Karpas-422 (cell line): ENCODE measurements at regions not wholly inside any gene's neighbourhood (a gene's known extent, or its start where the extent isn't known, plus 50 kb on each side); places are given as distances from the start of the nearest gene placed in this dataset.

Source experiments
- DNase-seq: peaks from one replicate; pipeline ENCODE4 v3.0.0-alpha.2; 2015
- H2AFZ ChIP-seq: fragments of 200-600 bp; sonication (generic); 2 replicates; pipeline ENCODE4 v1.6.1; 2014; ENCODE audit warnings: antibody characterized with exemption, low read length, mixed read lengths
- H3K27ac ChIP-seq: fragments of 200-600 bp; sonication (generic); 2 replicates; pipeline ENCODE4 v1.5.1; 2014; ENCODE audit warnings: mild to moderate bottlenecking, low read length, moderate library complexity
- H3K27me3 ChIP-seq: fragments of 200-600 bp; sonication (generic); 2 replicates; pipeline ENCODE4 v1.6.1; 2014; ENCODE audit warnings: low read length, mixed read lengths
- H3K36me3 ChIP-seq: fragments of 200-600 bp; sonication (generic); 2 replicates; pipeline ENCODE4 v1.6.1; 2014; ENCODE audit warnings: low read length, mixed read lengths; ENCODE audit not compliant: insufficient read depth
- H3K4me1 ChIP-seq: fragments of 200-600 bp; sonication (generic); 2 replicates; pipeline ENCODE4 v1.6.1; 2014; ENCODE audit warnings: mild to moderate bottlenecking, low read length, mixed read lengths
- H3K4me2 ChIP-seq: fragments of 200-600 bp; sonication (generic); 2 replicates; pipeline ENCODE4 v1.6.1; 2014; ENCODE audit warnings: low read length, low read depth, mild to moderate bottlenecking; ENCODE audit not compliant: poor library complexity, severe bottlenecking
- H3K4me3 ChIP-seq: fragments of 200-600 bp; sonication (generic); 2 replicates; pipeline ENCODE4 v1.5.1; 2014; ENCODE audit warnings: mild to moderate bottlenecking, antibody characterized with exemption, low read length, mixed read lengths
- H3K79me2 ChIP-seq: fragments of 200-600 bp; sonication (generic); 2 replicates; pipeline ENCODE4 v1.6.1; 2014; ENCODE audit warnings: mild to moderate bottlenecking, low read length, mixed read lengths
- H3K9ac ChIP-seq: fragments of 200-600 bp; sonication (generic); 2 replicates; pipeline ENCODE4 v1.6.0; 2014; ENCODE audit warnings: low read length
- H3K9me2 ChIP-seq: fragments of 200-600 bp; sonication (generic), shearing (Covaris generic); replicated peaks from 2 replicates; pipeline ENCODE4 v1.6.0; 2014; ENCODE audit warnings: mild to moderate bottlenecking, low read length, moderate library complexity; ENCODE audit not compliant: insufficient read depth
- H3K9me3 ChIP-seq: fragments of 300-700, 200-600 bp; sonication (generic); 2 replicates; pipeline ENCODE4 v1.6.1; 2014; ENCODE audit warnings: low read length, mixed read lengths
- H4K20me1 ChIP-seq: fragments of 200-600 bp; sonication (generic); 2 replicates; pipeline ENCODE4 v1.6.1; 2014; ENCODE audit warnings: mild to moderate bottlenecking, antibody characterized with exemption, low read length, low read depth; ENCODE audit not compliant: insufficient read depth

DNA sequence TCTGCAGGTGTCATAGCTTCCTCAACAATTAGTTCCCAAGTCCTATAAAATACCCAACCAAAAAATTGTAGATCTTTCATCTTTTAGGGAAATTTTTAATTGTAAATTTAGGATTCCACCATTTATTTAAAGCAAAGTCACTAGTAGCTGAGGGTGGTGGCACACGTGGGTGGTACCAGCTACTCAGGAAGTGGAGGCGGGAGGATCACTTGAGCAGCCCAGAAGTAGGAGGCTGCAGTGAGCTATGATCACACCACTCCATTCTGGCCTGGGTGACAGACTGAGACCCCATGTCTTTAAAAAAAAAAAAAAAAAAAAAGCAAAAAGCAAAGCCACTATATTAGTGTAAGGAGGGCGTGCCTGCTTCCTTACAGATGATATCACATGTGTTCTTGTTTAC, 60.3 kb upstream of the GREB1L start:
- Histone ChIP-seq H3K4me1 (no peaks in the 10 kb centered on the region), H3K9me2 (no peaks in the 10 kb centered on the region), H3K9ac (no peak overlapping the region), H2AFZ (no peak overlapping the region), H3K4me3 (no peak overlapping the region), H3K27ac (no peak overlapping the region), H3K4me2 (no peak overlapping the region), H3K9me3 (no peaks in the 10 kb centered on the region), H3K36me3 (no peaks in the 10 kb centered on the region), H4K20me1 (no peaks in the 10 kb centered on the region), H3K79me2 (no peaks in the 10 kb centered on the region), H3K27me3 (no peaks in the 10 kb centered on the region)
- no peak for DNase-seq

DNA sequence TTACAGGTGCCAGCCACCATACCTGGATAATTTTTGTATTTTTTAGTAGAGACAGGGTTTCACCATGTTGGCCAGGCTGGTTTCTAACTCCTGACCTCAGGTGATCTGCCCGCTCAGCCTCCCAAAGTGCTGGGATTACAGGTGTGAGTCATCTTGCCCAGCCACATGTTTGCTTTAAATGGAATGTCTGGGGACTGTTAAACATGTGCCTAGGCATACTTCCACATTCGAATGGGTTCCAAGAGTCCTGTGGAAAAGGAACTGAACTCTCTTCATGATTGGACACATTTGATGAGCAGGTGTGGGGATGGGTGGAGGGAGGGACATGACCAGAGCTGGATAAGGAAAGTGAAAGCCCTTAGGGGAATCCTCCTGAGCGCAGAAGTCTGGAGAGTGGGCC, 58.4 kb upstream of the GREB1L start:
- H3K27ac ChIP-seq = no peak overlapping the region
- H3K4me3 ChIP-seq = no peak overlapping the region
- DNase-seq = no peak
- H3K27me3 ChIP-seq = no peaks in the 10 kb centered on the region
- H2AFZ ChIP-seq = no peak overlapping the region
- no peaks in the 10 kb centered on the region for H3K4me1 ChIP-seq
- no peaks in the 10 kb centered on the region for H3K36me3 ChIP-seq
- H4K20me1 ChIP-seq = no peaks in the 10 kb centered on the region
- no peaks in the 10 kb centered on the region for H3K9me2 ChIP-seq
- no peak overlapping the region for H3K9ac ChIP-seq
- H3K4me2 ChIP-seq = no peak overlapping the region
- H3K9me3 ChIP-seq = no peaks in the 10 kb centered on the region
- no peaks in the 10 kb centered on the region for H3K79me2 ChIP-seq

DNA sequence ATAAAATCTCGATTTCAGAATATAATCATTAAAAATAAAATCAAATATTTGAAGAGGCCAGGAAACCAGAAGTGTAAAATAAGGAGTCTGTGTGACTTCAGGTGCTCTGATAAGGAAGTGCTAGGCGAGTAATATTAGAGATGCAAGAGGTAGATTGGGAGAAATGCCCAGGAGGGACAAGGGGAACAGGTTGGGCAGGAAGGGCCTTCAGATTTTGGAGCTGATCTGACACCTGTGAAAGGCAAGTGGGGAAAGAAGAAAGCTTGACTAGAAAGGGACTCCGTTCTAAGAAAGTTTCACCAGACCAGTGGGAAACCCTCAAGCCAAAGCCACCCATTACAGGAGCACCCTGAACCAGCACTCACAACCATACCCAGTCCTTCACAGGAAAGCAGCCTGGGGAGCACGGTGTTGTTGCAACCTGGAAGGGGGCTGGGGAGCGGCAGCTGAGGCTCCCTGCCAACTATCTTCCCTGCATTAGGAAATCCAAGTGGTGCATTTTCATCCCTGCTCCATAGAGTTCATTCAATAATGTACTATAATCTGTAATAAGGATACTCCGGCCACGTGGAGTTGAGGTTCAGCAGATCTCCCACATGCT, 57.5 kb upstream of the GREB1L start:
- no peaks in the 10 kb centered on the region for H3K27me3 ChIP-seq
- DNase-seq = no peak
- no peaks in the 10 kb centered on the region for H3K9me2 ChIP-seq
- H3K79me2 ChIP-seq = no peaks in the 10 kb centered on the region
- no peaks in the 10 kb centered on the region for H3K4me1 ChIP-seq
- H2AFZ ChIP-seq = no peak overlapping the region
- H4K20me1 ChIP-seq = no peaks in the 10 kb centered on the region
- H3K9ac ChIP-seq = no peak overlapping the region
- no peak overlapping the region for H3K27ac ChIP-seq
- H3K4me2 ChIP-seq = no peak overlapping the region
- H3K9me3 ChIP-seq = no peaks in the 10 kb centered on the region
- H3K36me3 ChIP-seq = no peaks in the 10 kb centered on the region
- no peak overlapping the region for H3K4me3 ChIP-seq

DNA sequence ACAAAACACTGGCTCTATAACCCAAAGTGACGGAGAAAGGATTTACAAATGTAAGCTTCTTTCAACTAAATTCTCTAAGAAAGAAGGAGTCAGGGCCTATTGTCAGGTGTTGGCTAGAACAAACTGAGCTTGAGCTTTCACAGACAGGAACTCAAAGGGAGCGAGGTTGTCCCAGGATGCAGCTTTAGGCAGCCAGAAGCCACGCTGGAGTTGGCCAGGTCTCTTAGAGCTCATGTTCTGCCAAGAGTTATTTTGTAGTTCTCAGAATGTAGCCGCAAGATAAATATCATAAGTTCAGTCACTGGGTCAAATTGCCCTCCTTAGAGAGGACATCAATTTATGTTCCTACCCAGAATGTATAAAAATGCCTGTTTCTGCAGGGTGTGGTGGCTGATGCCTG, 54.1 kb upstream of the GREB1L start:
- Histone ChIP-seq H3K36me3 (no peaks in the 10 kb centered on the region), H3K9ac (no peak overlapping the region), H3K79me2 (no peaks in the 10 kb centered on the region), H3K4me3 (no peak overlapping the region), H2AFZ (no peak overlapping the region), H4K20me1 (no peaks in the 10 kb centered on the region), H3K27ac (no peak overlapping the region), H3K27me3 (no peaks in the 10 kb centered on the region), H3K9me3 (no peaks in the 10 kb centered on the region), H3K4me1 (no peaks in the 10 kb centered on the region), H3K9me2 (no peaks in the 10 kb centered on the region), H3K4me2 (no peak overlapping the region)
- DNase-seq = no peak

DNA sequence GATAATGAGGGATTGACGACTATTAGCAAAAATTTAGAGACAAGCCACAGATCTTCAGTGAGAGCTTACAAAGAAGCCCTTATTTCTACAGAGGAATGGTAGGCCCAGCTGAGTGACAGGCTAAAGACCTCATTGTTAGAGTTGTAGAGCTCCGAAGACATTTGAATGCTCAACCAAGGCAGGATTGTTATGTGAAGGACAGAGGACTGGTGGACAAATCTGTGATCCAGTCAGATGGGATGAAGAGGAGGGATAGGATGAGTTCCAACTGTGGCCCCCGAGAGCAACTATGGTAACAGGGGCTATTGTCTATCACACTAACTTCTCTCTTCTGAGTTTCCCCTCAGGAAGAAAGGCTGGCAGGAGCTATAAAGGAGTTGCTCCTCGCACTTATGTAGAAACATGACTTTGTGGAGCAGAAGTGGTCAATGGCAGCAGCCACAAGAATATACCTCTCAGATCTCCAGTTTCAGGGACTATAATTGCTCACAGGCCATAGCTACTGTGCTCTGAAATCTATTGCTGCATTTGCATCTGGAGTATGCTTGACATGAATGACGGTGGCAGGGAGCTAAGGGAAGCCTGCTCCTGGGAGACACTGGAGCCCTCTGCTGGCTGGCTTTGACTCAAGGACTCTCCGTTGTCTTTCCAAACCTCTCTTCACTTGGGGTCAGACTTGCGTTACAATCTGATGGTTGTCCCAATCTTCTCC, 50.3 kb upstream of the GREB1L start:
- Histone ChIP-seq H3K9me3 (no peaks in the 10 kb centered on the region), H3K9ac (no peak overlapping the region), H3K4me2 (no peak overlapping the region), H2AFZ (no peak overlapping the region), H4K20me1 (no peaks in the 10 kb centered on the region), H3K4me3 (no peak overlapping the region), H3K79me2 (no peaks in the 10 kb centered on the region), H3K9me2 (no peaks in the 10 kb centered on the region), H3K27me3 (no peaks in the 10 kb centered on the region), H3K36me3 (no peaks in the 10 kb centered on the region), H3K27ac (no peak overlapping the region), H3K4me1 (no peaks in the 10 kb centered on the region)
- peak; percentile 77 for DNase-seq
